RWPE2 (cell line): ENCODE measurements at regions not wholly inside any gene's neighbourhood (a gene's known extent, or its start where the extent isn't known, plus 50 kb on each side); places are given as distances from the start of the nearest gene placed in this dataset.

ENCODE experiments used
- ATAC-seq: fragments of 200-7000 bp; cut with Tn5 transposase; 3 replicates; pipeline ENCODE4 v1.9.1; 2021; ENCODE audit warnings: low read depth
- DNase-seq: peaks from one replicate; pipeline ENCODE4 v3.0.0-alpha.2; 2020; ENCODE audit warnings: low spot score
- H3K27ac ChIP-seq: fragments of 450-650 bp; 2 replicates; pipeline ENCODE4 v1.5.1; 2017; ENCODE audit warnings: mild to moderate bottlenecking; ENCODE audit not compliant: poor library complexity, severe bottlenecking
- H3K27me3 ChIP-seq: fragments of 250-450 bp; sonication (Bioruptor Pico); 2 replicates; pipeline ENCODE4 v1.5.1; 2021; ENCODE audit warnings: mild to moderate bottlenecking, moderate library complexity; ENCODE audit not compliant: insufficient read depth, poor library complexity, severe bottlenecking
- H3K36me3 ChIP-seq: fragments of 250-450 bp; sonication (Bioruptor Pico); 2 replicates; pipeline ENCODE4 v1.5.1; 2020; ENCODE audit warnings: low read depth, mild to moderate bottlenecking, moderate library complexity
- H3K4me1 ChIP-seq: fragments of 250-450 bp; sonication (Bioruptor Pico); 2 replicates; pipeline ENCODE4 v1.5.1; 2021; ENCODE audit warnings: mild to moderate bottlenecking, moderate library complexity; ENCODE audit not compliant: insufficient read depth, poor library complexity, severe bottlenecking
- H3K4me3 ChIP-seq: fragments of 250-450 bp; sonication (Bioruptor Pico); 2 replicates; pipeline ENCODE4 v1.5.1; 2021; ENCODE audit warnings: mild to moderate bottlenecking, moderate library complexity; ENCODE audit not compliant: severe bottlenecking
- H3K9me3 ChIP-seq: fragments of 250-450 bp; sonication (Bioruptor Pico); 2 replicates; pipeline ENCODE4 v1.5.1; 2021; ENCODE audit warnings: mild to moderate bottlenecking, moderate library complexity; ENCODE audit not compliant: severe bottlenecking
- CTCF ChIP-seq: fragments of 450-650 bp; IDR thresholded peaks from one replicate; pipeline ENCODE4 v1.5.1; 2017; ENCODE audit warnings: mild to moderate bottlenecking, moderate library complexity; ENCODE audit not compliant: poor library complexity, severe bottlenecking

- ATAC-seq (no peak), DNase-seq (no peak)
- no peak overlapping the region for H3K27ac ChIP-seq
- TF ChIP-seq CTCF, result no peak
- H3K9me3 ChIP-seq, result no peaks in the 10 kb centered on the region
- H3K4me3 ChIP-seq, result no peak overlapping the region
- H3K4me1 ChIP-seq, result no peaks in the 10 kb centered on the region
- H3K27me3 ChIP-seq, result no peaks in the 10 kb centered on the region
- no peaks in the 10 kb centered on the region for H3K36me3 ChIP-seq
Observed at GRCh38 chr1:112800289-112800688, 85.2 kb upstream of the PPM1J start.

GRCh38 chr1:112798292-112798691, 83.2 kb upstream of the PPM1J start:
- no peak overlapping the region for H3K4me3 ChIP-seq
- no peaks in the 10 kb centered on the region for H3K4me1 ChIP-seq
- no peak for DNase-seq
- H3K27me3 ChIP-seq, result no peaks in the 10 kb centered on the region
- no peaks in the 10 kb centered on the region for H3K36me3 ChIP-seq
- no peak overlapping the region for H3K27ac ChIP-seq
- no peaks in the 10 kb centered on the region for H3K9me3 ChIP-seq
- no peak for ATAC-seq
- TF ChIP-seq CTCF, result no peak

GRCh38 chr1:112797224-112797623, 82.1 kb upstream of the PPM1J start:
- DNase-seq (no peak), ATAC-seq (no peak)
- H3K36me3 ChIP-seq, result no peaks in the 10 kb centered on the region
- H3K27ac ChIP-seq, result no peak overlapping the region
- H3K4me1 ChIP-seq, result peaks cover 4% of the 10 kb centered on the region
- H3K9me3 ChIP-seq, result no peaks in the 10 kb centered on the region
- H3K4me3 ChIP-seq, result no peak overlapping the region
- H3K27me3 ChIP-seq, result no peaks in the 10 kb centered on the region
- no peak for TF ChIP-seq CTCF

GRCh38 chr1:112794654-112795239, 79.6 kb upstream of the PPM1J start:
- Histone ChIP-seq H3K4me3 (no peak overlapping the region), H3K4me1 (peaks cover 7% of the 10 kb centered on the region), H3K27ac (no peak overlapping the region), H3K27me3 (no peaks in the 10 kb centered on the region), H3K9me3 (no peaks in the 10 kb centered on the region), H3K36me3 (no peaks in the 10 kb centered on the region)
- no peak for ATAC-seq
- no peak for TF ChIP-seq CTCF
- DNase-seq, result no peak

GRCh38 chr1:112793631-112794565, 78.8 kb upstream of the PPM1J start:
- no peak for TF ChIP-seq CTCF

More at GRCh38 chr1:112793631-112794565, 78.8 kb upstream of the PPM1J start:
- Histone ChIP-seq H3K36me3 (no peaks in the 10 kb centered on the region), H3K27ac (no peak overlapping the region), H3K4me1 (peaks cover 7% of the 10 kb centered on the region), H3K9me3 (no peaks in the 10 kb centered on the region), H3K4me3 (no peak overlapping the region), H3K27me3 (no peaks in the 10 kb centered on the region)
- DNase-seq (no peak), ATAC-seq (no peak)
